GM10266 (cell line): ENCODE measurements at regions not wholly inside any gene's neighbourhood (a gene's known extent, or its start where the extent isn't known, plus 50 kb on each side); places are given as distances from the start of the nearest gene placed in this dataset.
"Not testable (repeated sequence)": the region's sequence is repeated elsewhere in the genome, so short reads cannot be mapped to it uniquely, and the experiment has no call there.

ENCODE experiments used
- DNase-seq: peaks from one replicate; pipeline ENCODE4 v3.0.0; 2012; ENCODE audit errors: extremely low spot score

DNA sequence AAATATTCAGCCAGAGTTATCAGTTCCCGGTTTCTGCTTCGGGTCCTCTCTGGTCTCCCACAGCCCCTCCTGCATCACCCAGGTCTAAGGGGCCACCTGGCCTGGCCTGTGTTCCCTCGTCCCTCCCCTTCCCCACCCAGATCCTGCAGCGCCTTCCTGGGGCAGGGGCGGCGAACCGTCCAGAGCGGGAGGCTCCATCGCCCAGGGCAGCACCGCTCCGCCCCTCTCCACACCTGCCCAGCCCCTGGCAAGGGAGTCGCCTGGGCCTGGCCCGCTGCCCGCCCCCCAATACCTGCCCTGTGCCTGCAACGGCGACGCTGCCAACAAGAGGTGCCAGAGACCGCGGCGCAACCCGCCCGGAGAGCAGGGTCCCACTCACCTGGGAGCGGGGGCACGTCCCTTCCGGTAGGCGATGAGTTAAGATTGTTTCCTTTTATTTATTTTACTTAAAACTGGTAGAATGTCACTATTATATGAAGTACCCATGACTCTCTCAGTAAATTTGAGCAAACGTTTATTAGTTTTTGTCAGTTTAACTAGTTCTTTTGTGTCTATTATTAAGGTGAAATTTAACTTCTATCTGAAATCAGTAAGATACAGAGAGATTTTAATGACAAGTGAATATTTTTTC is 1641.1 kb downstream of the SPATA31A7 start:
- not testable (repeated sequence) for DNase-seq

DNA sequence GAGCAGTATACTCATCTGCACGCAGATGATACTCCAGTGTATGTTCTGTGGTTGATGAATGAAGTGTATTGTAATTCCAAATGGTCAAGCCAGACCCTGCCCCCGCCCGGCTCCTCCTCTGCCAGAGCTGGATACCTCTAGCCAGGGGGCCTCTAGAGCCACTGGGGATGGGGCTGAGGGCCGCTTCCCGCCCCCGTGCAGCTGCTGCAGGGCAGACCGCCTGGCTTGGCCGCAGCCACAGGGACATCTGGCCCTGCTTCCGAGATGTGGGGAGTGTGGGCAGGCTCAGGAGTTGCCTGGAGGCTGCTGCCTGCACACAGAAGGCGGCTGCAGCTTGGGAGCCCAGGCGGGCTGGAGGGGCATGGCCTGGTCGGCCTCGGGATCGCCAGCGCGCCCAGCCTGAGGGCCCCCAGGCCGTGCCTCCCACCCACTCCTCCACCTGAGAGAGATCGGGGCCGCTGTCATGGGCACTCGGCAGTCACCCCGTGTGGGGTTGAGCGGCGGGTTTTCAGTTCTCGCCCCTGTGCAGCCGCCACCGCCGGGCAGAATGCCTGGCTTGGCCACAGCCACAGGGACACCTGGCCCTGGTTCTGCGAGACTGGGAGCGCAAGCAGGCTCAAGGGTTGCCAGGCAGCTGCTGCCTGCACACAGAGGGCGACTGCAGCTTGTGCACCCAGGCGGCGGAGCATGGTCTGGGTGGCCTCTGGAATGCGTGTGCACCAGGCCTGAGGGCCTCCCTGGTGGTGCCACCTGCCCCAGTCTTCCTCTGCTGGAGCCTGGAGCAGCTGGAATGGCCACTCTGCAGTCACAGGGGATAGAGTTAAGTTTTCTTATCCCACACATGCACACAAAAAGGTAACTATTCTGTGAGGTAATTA is 1643.7 kb downstream of the SPATA31A7 start:
- DNase-seq, result not testable (repeated sequence)

DNA sequence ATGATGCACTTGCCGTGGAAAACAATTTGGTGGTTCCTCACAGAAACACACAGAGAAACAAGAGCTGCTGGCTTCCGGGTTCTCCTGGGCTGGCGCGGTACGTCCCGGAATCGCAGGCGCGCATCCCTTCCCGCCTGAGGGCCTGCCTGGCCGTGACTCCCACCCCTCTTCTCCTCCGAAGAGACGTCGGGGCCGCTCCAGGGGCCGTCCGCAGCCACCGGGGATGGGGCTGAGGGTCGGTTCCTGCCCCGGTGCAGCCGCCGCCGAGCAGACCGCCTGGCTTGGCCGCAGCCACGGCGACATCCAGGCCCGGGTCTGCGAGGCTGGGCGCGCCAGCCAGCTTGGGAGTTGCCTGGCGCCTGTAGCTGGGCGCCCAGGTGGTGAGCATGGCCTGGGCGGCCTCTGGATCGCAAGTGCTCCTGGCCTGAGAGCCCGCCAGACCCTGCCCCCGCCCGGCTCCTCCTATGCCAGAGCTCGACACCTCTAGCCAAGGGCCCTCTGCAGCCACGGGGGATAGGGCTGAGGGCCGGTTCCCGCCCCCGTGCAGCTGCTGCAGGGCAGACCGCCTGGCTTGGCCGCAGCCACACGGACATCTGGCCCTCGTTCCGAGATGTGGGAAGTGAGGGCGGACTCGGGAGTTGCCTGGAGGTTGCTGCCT is 1647.5 kb downstream of the SPATA31A7 start:
- not testable (repeated sequence) for DNase-seq

DNA sequence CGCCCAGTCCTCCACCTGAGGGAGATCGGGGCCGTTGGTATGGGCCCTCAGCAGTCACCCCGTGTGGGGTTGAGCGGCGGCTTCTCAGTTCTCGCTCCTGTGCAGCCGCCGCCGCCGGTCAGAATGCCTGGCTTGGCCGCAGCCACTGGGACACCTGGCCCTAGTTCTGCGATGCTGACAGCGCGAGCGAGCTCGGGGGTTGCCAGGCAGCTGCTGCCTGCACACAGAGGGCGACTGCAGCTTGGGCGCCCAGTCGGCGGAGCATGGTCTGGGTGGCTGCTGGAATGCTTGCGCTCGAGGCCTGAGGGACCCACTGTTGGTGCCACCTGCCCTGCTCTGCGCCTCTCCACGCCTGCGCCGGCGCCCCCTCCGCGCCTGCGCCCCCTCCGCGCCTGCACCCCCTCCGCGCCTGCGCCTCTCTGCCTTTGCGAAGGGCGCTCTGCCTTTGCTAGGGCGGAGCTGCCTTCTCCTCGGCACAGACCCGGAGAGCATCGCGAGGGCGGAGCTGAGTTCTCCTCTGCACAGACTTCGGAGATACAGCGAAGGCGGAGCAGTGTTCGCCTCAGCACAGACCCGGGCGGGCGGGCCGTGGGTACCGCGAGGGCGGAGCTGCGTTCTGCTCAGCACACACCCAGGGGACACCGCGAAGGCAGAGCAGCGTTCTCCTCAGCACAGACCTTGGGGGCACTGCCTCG is 1648.3 kb downstream of the SPATA31A7 start:
- peak; percentile 86 for DNase-seq

DNA sequence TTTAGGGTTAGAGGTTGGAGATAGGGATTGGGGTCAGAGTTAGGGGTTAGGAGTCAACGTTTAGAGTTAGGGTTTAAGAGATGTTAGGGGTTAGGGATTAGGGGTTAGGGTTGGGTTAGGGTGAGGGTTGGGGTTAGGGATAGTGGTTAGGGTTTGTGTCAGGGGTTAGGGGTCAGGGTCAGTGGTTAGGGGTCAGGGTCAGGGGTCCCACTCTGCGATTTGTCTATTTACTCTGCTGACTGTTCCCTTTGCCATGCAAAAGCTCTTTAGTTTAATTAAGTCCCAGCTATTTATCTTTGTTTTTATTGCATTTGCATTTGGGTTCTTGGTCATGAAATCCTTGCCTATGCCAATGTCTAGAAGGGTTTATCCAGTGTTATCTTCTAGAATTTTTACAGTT is 1649.3 kb downstream of the SPATA31A7 start:
- not testable (repeated sequence) for DNase-seq

DNA sequence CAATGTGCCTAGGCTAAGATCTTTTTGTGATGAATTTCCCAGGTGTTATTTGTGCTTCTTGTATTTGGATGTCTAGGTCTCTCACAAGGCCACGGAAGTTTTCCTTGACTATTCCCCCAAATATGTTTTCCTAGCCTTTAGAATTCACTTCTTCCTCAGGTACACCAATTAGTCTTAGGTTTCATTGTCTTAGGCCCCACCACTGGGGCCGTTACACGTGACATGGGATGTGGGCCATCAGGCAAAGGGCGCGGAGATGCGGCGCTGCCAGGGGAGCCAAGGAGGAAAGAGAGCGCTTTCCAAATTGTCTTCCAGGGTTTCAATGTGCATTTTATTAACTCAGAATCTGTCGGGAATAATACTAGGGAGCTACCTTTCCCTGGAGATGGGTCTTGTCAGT is 1653.3 kb downstream of the SPATA31A7 start:
- not testable (repeated sequence) for DNase-seq

DNA sequence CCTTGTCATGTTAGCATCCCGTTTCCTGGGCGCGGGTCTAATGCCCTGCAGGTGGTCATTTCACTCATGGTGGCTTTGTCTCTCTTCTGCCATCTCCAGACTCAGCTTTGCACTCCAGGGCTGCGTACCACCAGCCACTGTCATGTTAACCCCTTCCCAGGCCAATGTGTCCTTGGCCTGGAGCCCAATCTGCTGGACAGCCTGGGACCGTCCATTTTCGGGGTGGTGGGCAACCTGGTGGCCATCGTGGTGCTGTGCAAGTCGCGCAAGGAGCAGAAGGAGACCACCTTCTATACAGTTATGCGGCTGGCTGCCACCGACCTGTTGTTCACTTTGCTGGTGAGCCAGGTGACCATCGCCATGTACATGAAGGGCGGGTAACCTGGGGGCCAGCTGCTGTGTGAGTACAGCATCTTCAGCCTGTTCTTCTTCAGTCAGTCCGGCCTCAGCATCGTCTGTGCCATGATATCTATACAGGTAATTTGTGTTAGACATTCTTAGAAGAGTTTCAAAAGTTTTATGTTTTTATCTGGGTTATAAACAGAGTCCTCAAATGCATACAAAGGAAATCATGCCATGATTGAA is 1654.0 kb downstream of the SPATA31A7 start:
- DNase-seq, result not testable (repeated sequence)

DNA sequence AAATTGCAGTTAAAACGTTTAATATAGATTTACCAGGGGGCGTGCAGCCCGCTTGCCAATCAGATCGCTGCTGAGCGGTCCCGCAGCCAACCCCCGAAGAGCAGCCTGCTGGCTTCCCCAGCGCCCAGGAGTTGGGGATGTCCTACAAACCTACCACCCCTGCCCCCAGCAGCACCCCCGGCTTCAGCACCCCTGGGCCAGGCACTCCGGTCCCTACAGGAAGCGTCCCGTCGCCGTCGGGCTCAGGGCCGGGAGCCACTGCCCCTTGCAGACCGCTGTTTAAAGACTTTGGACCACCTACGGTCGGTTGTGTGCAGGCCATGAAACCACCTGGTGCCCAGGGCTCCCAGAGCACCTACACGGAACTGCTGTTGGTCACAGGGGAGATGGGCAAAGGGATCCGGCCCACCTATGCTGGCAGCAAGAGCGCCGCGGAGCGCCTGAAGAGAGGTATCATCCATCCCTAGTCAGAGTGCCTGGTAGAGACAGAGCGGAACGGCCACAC is 1654.9 kb downstream of the SPATA31A7 start:
- not testable (repeated sequence) for DNase-seq

DNA sequence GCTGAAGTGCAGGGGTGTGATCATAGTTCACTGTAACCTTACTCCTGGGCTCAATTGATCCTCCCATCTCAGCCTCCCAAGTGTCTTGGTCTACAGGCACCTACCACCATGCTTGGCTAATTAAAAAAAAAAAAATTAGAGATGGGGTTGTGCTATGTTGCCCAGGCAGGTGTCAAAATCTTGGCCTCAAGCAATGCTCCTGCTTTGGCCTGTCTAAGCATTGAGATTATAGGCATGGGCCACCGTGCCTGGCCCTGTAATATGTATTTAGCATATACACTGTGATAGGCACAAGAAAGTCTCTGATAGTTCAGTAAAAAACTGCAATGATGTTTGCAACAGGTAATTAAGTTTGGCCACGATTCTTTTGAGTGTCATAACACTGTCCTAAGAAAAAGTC is 1658.4 kb downstream of the SPATA31A7 start:
- DNase-seq, result not testable (repeated sequence)

DNA sequence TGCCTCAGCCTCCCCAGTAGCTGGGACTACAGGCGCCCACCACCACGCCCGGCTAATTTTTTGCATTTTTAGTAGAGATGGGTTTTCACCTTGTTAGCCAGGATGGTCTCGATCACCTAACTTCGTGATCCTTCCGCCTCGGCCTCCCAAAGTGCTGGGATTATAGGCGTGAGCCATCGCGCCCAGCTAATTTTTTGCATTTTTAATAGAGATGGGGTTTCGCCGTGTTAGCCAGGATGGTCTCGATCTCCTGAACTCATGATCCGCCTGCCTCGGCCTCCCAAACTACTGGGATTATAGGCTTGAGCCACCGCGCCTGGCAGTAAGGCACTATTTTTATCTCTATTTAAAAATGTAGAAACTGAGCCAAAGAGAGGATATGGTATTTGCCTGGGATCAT is 1660.2 kb downstream of the SPATA31A7 start:
- not testable (repeated sequence) for DNase-seq

DNA sequence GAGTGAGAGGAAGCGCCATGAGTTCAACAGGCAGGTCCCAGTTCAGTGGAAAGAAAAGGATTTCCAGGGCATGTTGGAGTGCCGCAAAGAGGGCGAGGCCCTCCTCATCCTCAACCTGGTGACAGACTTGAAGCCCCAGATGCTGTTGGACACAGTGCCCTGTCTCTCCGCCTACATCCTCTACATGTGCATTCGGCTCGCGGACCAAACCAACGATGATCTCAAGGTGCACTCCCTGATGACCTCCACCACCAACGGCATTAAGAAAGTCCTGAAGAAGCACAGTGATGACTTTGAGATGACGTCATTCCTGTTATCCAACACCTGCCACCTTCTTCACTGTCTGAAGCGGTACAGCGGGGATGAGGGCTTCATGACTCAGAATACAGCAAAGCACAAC is 1667.4 kb downstream of the SPATA31A7 start:
- not testable (repeated sequence) for DNase-seq

DNA sequence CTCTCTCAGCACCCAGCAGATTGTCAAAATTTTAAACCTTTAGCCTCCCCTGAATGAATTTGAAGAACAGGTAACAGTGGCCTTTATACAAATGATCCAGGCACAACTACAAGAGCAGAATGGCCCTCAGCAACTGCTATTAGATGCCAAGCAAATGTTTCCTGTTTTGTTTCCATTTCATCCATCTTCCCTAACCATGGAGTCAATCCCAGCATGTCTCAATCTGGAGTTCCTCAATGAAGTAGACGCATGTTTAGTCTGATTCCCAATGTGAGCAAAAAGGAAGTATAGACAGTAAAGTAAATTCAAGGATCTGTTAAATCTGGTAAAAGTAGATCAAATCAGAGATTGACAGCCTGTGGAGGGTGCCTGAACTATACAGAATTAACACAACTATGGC is 1668.4 kb downstream of the SPATA31A7 start:
- DNase-seq, result not testable (repeated sequence)

DNA sequence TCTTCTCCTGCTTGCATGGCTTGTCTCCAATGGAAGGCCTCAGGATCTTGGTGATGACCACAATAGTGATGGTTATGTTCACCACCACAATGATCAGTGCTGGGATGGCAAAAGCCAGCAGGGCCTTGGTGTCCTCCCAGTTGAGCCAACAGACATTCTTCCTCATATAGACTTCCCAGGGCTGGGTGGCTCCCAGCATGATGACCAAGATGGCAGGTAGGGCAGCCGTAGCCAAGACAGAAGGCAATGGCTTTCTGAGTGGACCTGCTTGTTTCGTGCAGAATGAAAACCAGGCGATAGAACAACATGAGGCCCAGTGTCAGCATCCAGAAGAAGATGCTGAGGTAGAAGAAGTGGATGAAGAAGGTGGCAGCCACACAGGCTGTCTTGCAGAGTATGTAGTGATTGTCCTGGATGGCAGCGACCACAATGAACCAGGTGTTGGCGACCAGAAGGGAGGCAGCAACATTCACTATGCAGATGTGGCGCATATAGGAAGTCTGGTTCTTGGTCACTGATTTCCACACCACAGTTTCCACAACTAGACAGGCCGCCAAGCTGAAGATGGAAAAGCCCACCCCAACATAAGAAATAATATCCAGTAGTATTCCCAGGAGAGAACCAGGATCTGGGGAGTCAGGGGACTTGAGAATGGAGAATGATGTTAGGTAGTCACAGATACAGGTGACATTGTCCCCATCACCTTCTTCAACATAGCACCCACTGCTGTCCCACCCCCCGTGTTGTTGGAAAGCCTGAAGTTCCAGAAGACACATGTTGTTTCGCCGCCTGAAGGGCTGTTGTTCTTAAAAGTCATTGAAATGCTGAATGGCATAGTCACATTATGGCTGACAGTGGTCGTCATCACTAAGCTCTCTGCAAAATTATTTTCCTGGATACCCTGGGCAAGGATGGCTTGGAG is 1671.4 kb downstream of the SPATA31A7 start:
- not testable (repeated sequence) for DNase-seq

DNA sequence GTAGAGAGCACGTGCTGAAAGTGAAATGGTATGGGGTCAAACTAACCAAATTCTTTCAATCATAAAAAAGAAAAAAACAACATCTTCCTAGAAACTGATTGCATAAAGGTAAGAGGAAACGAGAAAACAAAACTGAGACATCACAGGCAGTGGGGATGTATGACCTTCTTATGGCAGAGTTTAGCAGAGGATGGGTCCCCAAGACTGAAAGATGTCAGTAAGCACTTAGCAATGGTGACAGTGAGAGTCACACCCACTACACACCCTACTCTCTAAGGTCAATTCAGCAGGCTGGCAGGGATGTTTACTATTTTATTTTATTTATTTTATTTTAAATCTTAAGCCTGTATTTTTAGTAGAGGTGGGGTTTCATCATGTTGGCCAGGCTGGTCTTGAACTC is 1672.3 kb downstream of the SPATA31A7 start:
- DNase-seq, result not testable (repeated sequence)

DNA sequence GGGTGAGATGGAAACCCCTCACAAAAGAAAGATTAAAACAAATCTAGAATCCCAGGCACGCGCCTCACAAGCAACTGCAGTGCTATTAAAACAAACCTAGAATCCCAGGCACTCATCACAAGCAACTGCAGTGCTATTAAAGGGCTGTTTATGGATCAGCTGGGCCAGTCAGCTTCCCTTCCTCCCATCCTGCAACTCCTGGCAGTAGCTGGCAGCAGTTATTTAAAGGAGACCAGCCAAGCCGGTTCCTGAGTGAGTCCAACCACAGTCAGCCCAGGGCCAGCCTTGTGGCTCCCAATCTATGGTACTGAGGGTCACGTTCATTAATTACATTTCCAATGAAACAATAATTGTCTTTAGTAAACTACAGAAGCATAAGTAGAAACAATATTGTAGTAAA is 1673.5 kb downstream of the SPATA31A7 start:
- DNase-seq, result not testable (repeated sequence)

DNA sequence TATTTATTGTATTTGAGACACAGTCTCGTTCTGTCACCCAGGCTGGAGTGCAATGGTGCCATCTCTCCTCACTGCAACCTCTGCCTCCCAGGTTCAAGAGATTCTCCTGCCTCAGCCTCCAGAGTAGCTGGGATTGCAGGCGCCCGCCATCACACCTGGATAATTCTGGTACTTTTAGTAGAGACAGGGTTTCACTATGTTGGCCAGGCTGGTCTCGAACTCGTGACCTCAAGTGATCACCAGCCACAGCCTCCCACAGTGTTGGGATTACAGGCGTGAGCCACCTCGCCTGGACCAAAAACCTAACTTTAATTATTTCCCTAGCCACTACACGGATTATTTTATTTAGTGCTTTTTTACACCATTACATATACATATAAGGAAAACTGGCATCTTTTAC is 1674.0 kb downstream of the SPATA31A7 start:
- DNase-seq, result not testable (repeated sequence)

DNA sequence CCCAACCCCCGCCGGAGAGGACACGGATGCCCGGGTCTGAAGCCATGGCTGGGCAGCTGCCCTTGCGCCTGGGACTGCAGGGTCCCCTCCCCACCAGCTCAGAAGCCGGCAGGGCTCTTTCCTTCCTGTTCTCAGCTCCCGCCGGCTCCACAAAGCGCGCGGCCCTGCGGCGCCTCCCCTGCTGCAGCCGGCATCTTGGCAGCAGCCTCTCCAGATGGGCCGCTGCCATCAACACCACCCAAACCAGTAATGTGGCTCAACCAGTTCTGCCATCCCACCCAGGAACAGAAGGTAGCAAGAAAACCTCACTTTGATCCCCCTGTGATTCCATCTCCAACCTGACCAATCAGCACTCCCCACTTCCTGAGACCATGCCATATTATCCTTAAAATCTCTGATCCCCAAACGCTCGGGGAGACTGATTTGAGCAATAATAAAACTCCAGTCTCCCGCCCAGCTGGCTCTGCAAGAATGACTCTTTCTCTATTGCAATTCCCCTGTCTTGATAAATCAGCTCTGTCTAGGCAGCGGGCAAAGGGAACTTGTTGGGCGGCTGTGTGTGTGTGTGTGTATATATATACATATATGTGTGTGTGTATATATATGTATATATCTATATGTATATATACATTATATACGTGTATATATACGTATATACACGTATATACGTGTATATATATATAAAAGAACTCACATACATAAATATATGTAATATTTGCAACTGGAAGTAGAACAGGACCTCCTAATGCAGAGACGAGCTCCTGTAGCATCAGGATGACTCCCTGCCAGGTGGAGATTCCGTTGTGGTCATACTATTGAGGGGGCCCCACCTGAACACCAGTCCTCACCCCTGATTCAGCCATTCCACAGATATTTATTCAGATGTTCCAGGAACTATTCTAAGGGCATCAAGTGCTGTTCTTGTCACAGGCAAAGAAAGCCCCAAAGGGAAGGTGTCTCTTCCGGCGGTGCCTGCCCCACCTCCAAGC is 1674.9 kb downstream of the SPATA31A7 start:
- DNase-seq, result peak; percentile 9

DNA sequence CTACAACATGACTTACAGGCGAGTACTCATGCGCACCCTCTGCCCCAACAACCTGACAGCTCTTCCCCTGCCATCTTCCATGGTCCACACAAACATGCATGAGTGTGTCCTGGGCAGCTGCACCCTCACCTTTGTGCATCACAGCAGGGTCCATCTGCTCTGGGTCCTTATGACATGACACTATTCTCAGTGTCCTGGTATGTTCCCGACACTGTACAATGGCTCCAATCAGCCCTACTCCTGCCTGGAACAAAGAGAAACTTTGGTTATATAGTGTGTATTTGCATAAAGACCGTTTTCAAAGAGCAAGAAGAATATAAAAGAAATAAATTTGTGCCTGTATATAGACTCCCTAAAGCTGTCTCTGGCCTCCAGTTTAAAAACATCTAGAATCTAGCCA is 1679.2 kb downstream of the SPATA31A7 start:
- DNase-seq, result not testable (repeated sequence)

DNA sequence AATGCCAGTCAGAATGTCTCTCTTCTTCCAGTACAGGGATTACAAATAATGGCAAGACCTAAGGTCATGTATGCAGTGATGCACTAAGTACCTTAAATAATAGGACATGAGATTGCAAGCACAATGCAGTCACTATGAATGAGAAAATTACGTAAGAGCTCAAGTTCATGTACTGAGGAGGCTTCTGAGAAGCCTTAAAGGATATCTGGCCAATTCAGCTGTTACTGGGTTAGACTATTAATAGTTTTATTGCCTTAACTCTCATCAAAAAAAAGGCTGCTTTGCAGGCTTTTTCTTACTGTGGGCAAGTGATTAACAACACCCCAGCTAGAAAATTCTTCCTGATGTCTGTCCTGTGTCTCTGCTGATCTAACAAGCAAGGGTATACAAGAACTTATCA is 1681.9 kb downstream of the SPATA31A7 start:
- not testable (repeated sequence) for DNase-seq
